ENCODE measurements at regions not wholly inside any gene's neighbourhood (a gene's known extent, or its start where the extent isn't known, plus 50 kb on each side); places are given as distances from the start of the nearest gene placed in this dataset.
"Not testable (repeated sequence)": the region's sequence is repeated elsewhere in the genome, so short reads cannot be mapped to it uniquely, and the experiment has no call there.

- TF ChIP-seq, protein P1, sequence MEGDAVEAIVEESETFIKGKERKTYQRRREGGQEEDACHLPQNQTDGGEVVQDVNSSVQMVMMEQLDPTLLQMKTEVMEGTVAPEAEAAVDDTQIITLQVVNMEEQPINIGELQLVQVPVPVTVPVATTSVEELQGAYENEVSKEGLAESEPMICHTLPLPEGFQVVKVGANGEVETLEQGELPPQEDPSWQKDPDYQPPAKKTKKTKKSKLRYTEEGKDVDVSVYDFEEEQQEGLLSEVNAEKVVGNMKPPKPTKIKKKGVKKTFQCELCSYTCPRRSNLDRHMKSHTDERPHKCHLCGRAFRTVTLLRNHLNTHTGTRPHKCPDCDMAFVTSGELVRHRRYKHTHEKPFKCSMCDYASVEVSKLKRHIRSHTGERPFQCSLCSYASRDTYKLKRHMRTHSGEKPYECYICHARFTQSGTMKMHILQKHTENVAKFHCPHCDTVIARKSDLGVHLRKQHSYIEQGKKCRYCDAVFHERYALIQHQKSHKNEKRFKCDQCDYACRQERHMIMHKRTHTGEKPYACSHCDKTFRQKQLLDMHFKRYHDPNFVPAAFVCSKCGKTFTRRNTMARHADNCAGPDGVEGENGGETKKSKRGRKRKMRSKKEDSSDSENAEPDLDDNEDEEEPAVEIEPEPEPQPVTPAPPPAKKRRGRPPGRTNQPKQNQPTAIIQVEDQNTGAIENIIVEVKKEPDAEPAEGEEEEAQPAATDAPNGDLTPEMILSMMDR (IDR thresholded peaks at IDR 0.05; ENCODE audit: insufficient read depth, low read length): not testable (repeated sequence)
- not testable (repeated sequence) for TF ChIP-seq SPI1 (IDR thresholded peaks at IDR 0.05; ENCODE audit: borderline replicate concordance, low read depth); POLR2AphosphoS5 (IDR thresholded peaks at IDR 0.05; ENCODE audit: low read depth); GABPA (IDR thresholded peaks at IDR 0.05; ENCODE audit: low read depth)
- TF ChIP-seq, protein P2, sequence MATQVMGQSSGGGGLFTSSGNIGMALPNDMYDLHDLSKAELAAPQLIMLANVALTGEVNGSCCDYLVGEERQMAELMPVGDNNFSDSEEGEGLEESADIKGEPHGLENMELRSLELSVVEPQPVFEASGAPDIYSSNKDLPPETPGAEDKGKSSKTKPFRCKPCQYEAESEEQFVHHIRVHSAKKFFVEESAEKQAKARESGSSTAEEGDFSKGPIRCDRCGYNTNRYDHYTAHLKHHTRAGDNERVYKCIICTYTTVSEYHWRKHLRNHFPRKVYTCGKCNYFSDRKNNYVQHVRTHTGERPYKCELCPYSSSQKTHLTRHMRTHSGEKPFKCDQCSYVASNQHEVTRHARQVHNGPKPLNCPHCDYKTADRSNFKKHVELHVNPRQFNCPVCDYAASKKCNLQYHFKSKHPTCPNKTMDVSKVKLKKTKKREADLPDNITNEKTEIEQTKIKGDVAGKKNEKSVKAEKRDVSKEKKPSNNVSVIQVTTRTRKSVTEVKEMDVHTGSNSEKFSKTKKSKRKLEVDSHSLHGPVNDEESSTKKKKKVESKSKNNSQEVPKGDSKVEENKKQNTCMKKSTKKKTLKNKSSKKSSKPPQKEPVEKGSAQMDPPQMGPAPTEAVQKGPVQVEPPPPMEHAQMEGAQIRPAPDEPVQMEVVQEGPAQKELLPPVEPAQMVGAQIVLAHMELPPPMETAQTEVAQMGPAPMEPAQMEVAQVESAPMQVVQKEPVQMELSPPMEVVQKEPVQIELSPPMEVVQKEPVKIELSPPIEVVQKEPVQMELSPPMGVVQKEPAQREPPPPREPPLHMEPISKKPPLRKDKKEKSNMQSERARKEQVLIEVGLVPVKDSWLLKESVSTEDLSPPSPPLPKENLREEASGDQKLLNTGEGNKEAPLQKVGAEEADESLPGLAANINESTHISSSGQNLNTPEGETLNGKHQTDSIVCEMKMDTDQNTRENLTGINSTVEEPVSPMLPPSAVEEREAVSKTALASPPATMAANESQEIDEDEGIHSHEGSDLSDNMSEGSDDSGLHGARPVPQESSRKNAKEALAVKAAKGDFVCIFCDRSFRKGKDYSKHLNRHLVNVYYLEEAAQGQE (IDR thresholded peaks at IDR 0.05; ENCODE audit: insufficient replicate concordance, low read depth): not testable (repeated sequence)
Observed at GRCh38 chr11:44482338-44482737, 83.1 kb upstream of the CD82 start.

All from HL-60 (cell line).